ENCODE measurements at regions not wholly inside any gene's neighbourhood (a gene's known extent, or its start where the extent isn't known, plus 50 kb on each side); places are given as distances from the start of the nearest gene placed in this dataset.
"Not testable (repeated sequence)": the region's sequence is repeated elsewhere in the genome, so short reads cannot be mapped to it uniquely, and the experiment has no call there.

DNA sequence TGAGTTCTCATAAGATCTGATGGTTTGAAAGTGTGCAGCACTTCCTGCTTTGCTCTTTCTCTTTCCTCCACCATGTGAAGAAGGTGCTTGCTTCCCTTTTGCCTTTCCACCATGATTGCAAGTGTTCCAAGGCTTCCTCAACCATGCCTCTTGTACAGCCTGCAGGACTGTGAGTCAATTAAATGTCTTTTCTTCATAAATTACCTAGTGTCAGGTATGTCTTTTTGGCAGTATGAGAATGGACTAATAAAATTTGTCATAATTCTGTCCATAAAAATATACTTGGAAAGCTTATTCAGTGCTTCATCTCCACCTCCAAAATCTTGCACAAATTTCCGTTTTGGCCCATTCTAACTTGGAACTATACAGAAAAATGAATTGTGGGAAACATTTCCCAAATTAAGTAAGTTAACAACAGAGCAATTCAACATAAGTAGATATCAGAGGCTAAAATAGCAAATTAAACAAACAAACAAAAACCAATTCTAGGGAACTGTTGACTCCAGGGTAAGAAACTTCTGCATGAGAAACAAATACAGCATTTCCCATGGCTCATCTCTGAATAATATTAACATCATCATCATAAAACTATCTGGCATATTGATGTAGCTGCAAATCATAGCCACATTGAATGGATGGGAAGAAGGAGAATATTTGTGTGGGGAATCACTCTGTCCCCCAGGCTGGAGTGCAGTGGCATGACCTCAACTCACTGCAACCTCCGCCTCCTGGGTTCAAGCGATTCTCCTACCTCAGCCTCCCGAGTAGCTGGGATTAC lies 459.5 kb upstream of the FAR2 start:
- intact Hi-C loops (cut with micrococcal nuclease), result no loop called here

DNA sequence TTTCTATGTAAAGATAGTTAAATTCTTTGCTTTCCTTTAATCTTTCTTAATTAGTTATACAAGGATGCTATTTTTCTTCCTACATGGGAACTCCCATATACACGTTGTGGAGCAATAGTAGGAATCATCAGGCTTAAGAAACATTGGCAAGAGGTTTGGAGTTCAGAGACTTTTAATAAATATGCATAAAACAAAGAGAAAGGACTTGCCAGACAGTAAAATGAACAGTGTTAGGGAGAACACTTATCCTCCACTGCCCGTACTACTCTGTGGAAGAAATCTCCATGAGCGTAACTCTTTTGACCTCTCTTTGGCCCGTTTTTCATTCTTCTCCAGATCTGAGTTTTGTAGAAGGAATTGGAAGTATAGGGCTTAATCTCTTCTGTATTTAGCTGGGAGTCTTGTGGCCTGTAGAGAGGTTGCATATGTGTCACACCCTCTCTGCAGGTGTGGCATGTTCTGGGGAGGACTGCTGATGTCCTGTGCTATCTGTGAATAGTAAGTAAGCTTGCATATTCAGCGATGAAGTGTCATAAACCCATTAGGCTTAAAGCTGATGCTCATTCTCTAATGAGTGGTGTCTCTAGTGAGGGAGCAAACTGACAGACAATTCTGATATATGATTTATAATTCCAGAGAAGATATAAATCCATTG lies 455.4 kb upstream of the FAR2 start:
- intact Hi-C loops (cut with micrococcal nuclease), result no loop called here

DNA sequence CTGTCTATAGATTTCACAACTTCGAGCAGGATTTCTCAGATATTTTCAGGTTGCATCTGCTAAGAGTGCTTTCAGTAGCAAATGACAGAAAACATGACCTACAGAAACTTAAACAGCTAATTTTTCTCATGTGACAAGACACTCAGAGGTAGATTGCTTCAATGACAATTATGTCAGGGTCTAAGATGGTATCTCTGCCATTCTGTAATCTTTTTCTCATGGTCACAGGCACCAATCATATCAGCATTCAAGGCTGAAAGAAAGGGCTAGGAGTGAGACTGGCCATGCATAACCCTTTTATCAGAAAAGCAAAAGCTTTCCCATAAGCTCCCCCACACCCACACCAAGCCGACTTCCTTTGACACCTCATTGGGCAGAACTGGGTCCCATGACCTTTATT lies 450.5 kb upstream of the FAR2 start:
- intact Hi-C loops (cut with micrococcal nuclease), result no loop called here

DNA sequence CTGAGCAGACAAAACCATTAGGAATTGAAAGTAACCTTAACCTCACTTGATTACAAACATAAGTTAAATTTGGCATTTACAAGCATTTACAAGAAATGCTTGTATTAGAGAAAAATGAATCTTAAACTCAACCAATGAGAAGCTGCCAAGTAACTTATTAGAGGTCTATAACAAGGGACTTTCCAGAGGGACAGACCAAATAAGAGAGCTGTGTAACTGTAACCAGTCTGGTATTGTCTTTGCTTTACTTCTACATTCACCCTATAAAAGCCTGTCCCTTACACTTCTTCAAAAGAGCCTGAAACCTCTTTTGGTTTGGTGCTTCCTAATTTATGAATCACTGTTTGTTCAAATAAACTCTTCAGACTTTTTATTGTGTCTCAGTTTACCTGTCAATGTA lies 450.0 kb upstream of the FAR2 start:
- intact Hi-C loops (cut with micrococcal nuclease), result no loop called here

DNA sequence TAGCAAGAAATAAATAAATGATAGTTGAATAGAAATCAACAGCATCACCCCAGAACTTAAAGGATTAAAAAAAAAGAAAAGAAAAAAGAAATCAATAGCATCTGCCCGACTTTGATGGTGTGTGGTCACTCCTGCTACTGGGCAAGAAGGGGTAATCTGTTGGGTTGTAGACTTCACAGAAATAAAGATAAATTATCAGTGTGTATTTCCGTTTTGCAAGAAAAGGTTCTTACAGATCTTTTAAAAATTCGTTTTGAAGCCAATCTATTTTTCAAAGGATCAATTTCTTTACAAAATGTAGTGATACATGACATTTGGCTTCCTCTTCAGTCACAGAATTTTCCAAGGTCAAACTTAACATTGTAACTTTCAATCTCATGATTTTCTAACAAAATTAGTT lies 448.9 kb upstream of the FAR2 start:
- intact Hi-C loops (cut with micrococcal nuclease), result no loop called here

DNA sequence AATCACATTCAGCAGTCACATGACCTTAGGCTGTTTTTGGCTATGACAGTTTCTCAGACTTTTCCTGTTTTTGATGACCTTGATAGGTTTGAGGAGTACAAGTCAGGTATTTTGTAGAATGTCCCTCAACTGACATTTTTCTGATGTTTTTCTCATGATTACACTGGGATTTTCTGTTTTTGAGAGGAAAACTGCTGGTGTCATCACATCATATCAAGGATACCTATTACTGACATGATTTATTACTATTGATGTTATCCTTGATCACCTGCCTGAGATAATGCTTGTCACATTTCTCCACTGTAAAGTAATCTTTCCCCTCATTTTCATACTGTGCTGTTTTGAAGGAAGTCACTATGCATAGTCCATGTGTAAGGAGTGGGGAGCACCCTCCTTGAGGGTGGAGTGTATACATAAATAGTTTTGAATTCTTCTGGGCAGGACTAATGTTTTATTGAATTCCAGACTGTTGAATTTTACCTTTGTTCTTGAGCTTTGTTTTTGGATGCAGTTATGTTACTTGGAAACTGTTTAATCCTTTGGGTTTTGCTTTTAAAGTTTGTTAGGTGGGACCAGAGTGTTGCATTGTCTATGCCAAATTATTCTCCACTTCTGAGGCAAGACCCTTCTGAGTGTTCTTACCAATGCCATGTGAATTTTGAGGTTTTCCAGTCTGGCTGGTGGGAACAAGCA lies 444.5 kb upstream of the FAR2 start:
- intact Hi-C loops (cut with micrococcal nuclease), result no loop called here

DNA sequence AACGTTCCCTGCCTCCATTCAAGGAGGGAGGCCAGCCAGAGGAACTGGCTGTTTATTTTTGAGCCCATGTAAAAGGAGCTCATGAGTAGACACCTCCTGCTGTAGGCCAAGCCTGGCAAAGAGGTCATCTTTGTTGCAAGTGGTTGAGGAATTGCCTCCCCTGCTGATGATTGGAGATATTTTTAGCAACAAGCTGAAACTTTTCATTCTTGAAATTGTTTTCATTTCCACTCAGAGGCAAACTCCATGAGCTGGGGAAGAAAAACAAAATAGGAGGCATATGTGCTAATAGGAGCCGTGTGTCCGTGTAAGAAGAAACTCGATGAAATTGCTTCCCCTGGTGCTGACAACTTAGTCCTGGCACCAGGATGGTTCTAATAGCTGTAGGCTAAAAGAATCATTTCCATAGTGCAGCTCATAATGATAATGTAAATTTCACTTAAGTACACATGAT lies 440.1 kb upstream of the FAR2 start:
- intact Hi-C loops (cut with micrococcal nuclease), result no loop called here

DNA sequence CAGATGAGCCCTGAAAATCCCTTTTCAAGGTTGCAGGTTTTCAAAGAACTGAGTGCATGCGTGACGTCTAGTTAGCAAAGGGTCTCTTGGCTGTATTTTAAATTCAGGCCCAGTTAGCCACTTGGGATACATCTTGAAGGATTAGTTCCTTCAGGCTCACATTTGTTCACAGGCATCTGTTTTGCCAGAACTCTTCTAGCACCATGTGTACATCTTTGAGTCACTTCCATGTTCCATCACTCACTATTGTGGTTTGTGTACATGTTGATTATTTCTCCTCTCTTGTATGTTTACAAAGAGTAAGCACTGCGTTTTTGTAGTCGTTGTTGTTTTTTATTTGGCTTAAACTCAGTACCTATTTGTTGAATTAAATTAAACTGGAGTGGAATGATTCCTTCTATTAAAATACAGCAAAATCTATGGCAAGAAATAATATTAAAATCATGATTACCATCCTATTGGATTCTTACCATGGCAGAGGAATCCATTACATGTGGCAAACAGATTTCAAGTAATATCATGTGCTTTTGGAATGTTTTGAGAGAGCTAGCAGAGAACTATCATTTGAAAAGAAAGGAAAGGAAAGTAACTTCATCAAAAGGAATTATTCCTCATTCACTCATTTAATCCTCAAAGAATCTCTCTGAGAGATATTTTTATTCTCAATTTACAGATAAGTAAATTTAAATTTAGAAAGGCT lies 438.9 kb upstream of the FAR2 start:
- intact Hi-C loops (cut with micrococcal nuclease), result no loop called here

DNA sequence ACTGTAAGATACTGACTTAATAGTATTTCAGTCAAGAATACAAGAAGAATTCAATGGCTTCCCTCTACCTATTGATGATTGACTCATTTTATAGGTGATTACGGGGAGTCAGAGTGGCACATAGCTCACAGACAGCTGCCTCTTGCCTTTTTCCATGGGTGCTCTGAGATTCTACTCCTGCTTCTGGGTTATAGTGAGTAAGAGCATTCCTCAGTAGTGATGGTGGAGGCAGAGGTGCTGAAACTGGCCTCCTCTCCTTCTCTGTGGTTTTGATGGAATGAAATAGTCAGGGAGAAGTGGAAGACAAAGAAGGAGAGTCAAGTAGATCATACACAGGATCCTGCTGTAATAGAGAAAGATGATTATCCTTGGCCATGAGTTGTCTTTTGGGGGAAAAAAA lies 438.2 kb upstream of the FAR2 start:
- intact Hi-C loops (cut with micrococcal nuclease), result no loop called here

DNA sequence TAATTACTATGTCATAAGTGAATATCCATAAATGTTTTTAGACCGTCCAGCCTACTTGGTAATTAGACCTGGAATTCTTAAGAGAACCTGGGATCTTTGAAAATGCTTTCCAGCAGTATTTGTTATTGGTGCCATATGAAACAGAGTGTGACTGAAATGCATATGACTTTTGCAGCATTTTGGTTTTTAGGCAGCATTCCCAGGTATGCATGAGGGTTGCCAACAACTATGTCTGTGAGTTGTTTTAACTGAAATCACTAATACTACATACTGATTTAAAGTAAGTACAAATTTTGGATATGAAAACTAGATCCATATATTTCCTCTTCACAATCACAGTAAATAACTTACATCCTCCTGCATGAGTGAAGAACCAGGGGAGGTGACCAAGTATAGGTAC lies 437.7 kb upstream of the FAR2 start:
- intact Hi-C loops (cut with micrococcal nuclease), result no loop called here

DNA sequence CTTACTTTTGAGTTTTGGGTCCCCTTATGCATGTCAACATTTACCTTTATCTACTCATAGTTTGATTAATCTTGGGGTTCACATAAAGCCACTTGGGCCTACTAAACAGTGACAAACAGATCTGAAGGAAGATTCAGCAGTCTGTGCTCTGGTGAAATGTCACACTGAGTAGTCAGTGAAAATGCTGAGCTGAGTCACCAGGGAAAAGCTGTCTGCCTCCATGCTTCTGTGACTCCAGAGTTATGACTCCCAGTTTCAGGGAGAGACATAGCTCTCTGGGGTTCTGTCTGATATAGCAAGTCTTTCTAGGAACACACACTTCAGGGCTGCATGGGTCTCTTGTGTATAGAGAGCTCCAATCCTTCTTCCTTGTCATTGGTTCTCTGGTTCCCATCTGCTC lies 406.3 kb upstream of the FAR2 start:
- intact Hi-C loops (cut with micrococcal nuclease), result no loop called here

DNA sequence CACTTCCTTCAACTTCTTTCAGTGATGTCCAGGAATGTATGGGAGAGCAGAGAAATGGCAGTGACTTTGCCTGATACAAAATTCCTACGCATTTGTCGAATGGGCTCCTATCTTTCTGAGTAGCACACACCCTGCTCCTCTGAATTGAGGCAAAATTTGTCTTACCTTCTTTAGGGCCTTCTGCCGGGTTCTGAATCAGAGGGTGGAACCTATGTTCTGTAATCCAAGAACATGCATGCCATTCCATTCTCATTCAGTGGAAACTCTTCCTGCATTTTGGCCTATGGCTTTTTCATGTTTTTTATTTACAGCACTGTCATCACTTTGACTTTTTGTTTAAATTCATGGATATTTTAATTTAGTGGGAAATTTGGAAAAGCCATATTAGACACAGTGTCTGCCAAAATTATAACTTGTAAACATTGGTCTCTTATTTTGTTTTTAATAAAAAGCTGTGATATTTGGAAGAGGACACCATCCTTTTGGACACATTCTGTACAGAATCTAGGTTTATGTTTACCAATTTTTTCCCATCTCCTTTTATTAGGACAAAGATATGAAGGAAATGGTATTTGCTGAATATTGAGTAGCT lies 402.2 kb upstream of the FAR2 start:
- intact Hi-C loops (cut with micrococcal nuclease), result no loop called here

DNA sequence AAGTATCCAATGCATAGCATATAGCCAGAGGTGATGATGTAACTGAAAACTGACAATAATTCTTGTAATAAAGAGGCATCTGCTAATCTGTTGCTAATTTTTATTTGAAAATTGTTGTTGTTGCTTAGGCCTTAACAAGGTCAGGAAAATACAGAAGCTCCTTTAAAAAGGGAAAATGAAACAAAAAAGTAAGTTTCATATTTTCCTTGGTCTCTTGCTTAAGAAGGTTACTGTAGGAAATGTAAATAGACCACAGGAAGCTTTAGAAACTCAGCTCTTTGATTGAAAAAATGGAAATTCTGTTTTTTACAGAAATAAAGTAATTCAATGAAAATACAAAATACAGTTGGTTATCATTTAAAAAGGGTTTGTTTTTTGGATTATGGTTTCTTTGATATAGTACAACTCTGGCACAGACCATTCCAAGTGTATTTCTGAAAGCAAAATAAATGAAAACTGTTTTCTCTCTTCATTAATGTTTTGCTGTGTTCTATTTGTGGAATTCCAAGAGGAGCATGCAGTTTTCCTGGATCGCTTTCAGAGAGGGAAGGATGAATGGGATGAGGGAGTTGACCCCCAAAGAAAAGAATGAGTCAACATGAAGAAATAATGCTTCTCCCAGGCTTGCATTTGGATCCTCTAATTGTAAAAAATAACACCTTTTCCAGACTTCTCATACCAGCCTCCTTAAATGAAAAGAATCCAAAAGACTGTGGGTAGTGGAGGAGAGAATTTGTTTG lies 398.0 kb upstream of the FAR2 start:
- intact Hi-C loops (cut with micrococcal nuclease), result no loop called here

DNA sequence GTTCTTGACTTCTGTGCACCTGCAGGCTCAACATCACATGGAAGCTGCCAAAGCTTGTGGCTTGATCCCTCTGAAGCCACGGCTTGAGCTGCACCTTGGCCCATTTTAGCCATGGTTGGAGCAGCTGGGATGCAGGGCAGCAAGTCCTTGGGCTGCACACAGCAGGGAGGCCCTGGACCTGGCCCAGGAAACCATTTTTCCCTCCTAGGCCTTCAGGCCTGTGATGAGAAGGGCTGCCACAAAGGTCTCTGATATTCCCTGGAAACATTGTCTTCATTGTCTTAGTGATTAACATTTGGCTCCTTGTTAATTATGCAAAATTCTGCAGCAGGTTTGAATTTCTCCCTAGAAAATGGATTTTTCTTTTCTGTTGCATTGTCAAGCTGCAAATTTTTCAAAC lies 394.1 kb upstream of the FAR2 start:
- intact Hi-C loops (cut with micrococcal nuclease), result no loop called here

DNA sequence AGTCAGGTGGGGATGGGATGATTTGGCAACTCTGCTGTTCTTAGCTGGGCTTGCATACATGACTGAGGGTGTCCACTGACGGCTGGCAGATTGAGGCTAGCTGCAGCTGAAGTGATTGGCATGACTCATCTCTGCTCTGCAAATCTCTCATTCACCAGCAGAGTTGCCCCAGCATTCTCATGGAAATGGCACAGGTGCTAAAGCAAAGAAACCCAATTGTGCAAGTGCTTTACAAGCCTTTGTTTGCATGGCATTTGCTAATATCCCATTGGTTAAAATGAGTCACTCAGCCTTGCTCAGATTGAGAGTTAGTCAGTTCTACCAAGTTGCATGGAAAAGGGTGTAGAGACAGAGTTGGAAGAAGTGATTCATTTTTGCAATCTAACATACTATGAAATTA lies 389.7 kb upstream of the FAR2 start:
- intact Hi-C loops (cut with micrococcal nuclease), result no loop called here

DNA sequence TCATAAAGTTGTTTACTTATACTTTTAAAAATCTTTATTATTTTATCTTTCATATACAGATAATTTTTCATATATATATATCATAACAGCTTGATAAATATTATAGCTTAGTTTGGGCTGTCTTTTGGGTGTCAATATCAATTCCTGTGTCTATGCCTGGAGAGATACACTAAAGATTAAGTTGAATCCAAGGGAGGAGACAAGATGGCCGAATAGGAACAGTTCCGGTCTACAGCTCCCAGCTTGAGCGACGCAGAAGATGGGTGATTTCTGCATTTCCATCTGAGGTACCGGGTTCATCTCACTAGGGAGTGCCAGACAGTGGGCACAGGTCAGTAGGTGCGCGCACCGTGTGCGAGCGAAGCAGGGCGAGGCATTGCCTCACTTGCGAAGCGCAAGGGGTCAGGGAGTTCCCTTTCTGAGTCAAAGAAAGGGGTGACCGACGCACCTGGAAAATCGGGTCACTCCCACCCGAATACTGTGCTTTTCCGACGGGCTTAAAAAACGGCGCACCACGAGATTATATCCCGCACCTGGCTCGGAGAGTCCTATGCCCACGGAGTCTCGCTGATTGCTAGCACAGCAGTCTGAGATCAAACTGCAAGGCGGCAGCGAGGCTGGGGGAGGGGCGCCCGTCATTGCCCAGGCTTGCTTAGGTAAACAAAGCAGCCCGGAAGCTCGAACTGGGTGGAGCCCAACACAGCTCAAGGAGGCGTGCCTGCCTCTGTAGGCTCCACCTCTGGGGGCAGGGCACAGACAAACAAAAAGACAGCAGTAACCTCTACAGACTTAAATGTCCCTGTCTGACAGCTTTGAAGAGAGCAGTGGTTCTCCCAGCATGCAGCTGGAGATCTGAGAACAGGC lies 388.8 kb upstream of the FAR2 start:
- intact Hi-C loops (cut with micrococcal nuclease), result not testable (repeated sequence)

DNA sequence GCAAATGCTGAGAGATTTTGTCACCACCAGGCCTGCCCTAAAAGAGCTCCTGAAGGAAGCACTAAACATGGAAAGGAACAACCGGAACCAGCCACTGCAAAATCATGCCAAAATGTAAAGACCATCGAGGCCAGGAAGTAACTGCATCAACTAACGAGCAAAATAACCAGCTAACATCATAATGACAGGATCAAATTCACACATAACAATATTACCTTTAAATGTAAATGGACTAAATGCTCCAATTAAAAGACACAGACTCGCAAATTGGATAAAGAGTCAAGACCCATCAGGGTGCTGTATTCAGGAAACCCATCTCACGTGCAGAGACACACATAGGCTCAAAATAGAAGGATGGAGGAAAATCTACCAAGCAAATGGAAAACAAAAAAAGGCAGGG lies 387.2 kb upstream of the FAR2 start:
- intact Hi-C loops (cut with micrococcal nuclease), result not testable (repeated sequence)

DNA sequence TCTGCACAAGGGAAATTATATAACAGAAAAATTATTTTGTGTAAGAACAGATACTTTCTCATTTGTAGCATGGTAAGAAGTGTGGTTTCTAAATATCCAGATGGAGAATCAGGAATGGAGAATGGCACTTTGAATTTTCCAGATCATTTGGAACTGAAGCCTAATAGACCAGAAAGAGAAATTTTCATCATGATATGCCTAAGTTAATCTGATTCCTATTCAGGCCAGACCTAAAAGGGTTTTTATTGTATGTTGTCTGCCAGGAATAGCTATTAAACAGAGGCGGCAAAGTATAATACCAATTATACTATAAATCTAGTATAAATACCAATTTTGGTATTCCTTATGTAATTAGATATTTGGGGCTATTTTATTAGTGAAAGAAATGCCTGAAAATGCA lies 382.7 kb upstream of the FAR2 start:
- intact Hi-C loops (cut with micrococcal nuclease), result no loop called here

DNA sequence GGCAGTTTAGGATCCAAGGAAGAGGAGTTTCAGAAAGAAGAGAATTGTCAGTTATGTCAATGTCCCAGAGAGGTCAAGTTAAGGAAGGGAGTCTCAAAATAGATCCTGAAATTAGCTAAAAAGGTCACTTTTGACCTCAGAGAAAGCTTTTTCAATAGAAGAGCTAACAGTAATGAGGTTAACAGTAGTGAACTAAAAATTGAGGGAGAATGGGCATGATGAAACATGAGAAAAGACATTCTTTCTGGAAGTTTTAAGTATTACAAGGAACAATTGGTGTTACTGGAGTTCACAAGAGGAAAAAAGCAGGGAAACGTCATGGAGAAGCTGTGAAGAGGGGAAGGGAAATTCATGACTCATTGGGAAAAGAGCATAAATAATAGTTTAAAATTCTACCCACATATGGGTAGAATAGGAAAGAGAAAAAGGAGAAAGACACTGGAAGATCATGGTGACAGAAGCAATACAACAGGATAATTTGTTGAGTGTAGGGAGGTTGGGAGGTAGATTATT lies 381.2 kb upstream of the FAR2 start:
- intact Hi-C loops (cut with micrococcal nuclease), result no loop called here

DNA sequence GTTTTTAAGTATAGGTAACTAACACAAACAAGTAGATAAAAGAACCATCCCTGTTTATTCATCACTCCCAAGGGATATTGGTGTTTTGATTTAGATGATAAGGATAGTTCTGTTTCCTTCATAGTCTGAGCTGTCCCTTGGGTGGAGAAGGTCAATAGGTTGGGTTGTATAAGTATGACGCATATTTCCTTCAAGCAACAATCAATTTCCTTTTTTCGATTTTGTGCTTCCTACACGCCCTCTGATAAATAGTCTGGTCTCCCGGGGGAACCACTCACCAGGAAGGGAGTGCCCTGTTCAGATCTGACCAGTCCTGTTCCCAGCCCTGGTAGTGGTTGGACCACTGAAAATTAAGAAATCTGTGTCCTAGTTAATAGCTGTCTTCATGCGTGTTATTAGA lies 378.8 kb upstream of the FAR2 start:
- intact Hi-C loops (cut with micrococcal nuclease), result no loop called here
